Mesendoderm (in vitro differentiated cells): ENCODE measurements at regions not wholly inside any gene's neighbourhood (a gene's known extent, or its start where the extent isn't known, plus 50 kb on each side); places are given as distances from the start of the nearest gene placed in this dataset.

Experiments
- DNase-seq: peaks from one replicate; pipeline ENCODE4 v3.0.0; 2013
- H2AK5ac ChIP-seq: 2 replicates; pipeline ENCODE4 v1.6.1; 2013; ENCODE audit warnings: low read length, inconsistent platforms
- H2BK120ac ChIP-seq: 2 replicates; pipeline ENCODE4 v1.6.1; 2013; ENCODE audit warnings: low read depth, mild to moderate bottlenecking, low read length, moderate library complexity, mixed read lengths
- H2BK15ac ChIP-seq: replicated peaks from 2 replicates; pipeline ENCODE4 v1.6.1; 2013; ENCODE audit warnings: low read depth, mild to moderate bottlenecking, moderate library complexity
- H2BK5ac ChIP-seq: 2 replicates; pipeline ENCODE4 v1.6.1; 2013; ENCODE audit warnings: low read length, inconsistent platforms
- H3K18ac ChIP-seq: 2 replicates; pipeline ENCODE4 v1.6.1; 2013; ENCODE audit warnings: mild to moderate bottlenecking, low read length, mixed read lengths
- H3K23ac ChIP-seq: one replicate; pipeline ENCODE4 v1.6.1; 2013; ENCODE audit warnings: low read length
- H3K27ac ChIP-seq: 2 replicates; pipeline ENCODE4 v1.5.1; 2013; ENCODE audit warnings: low read depth, mild to moderate bottlenecking, inconsistent platforms, low read length, moderate library complexity
- H3K27me3 ChIP-seq: 2 replicates; pipeline ENCODE4 v1.6.1; 2013; ENCODE audit warnings: low read length, control low read depth, mild to moderate bottlenecking, inconsistent platforms; ENCODE audit not compliant: insufficient read depth, poor library complexity
- H3K36me3 ChIP-seq: 2 replicates; pipeline ENCODE4 v1.6.1; 2013; ENCODE audit warnings: low read length, inconsistent platforms; ENCODE audit not compliant: control insufficient read depth, insufficient read depth
- H3K4ac ChIP-seq: one replicate; pipeline ENCODE4 v1.6.1; 2013; ENCODE audit warnings: low read depth, mild to moderate bottlenecking, low read length, moderate library complexity
- H3K4me1 ChIP-seq: 2 replicates; pipeline ENCODE4 v1.6.1; 2013; ENCODE audit warnings: low read depth, low read length, inconsistent platforms; ENCODE audit not compliant: control insufficient read depth
- H3K4me2 ChIP-seq: 2 replicates; pipeline ENCODE4 v1.6.1; 2013; ENCODE audit warnings: low read length
- H3K4me3 ChIP-seq: 2 replicates; pipeline ENCODE4 v1.5.1; 2013; ENCODE audit warnings: mild to moderate bottlenecking, low read length
- H3K56ac ChIP-seq: one replicate; pipeline ENCODE4 v1.6.1; 2013; ENCODE audit warnings: low read length
- H3K79me1 ChIP-seq: 2 replicates; pipeline ENCODE4 v1.6.1; 2013; ENCODE audit warnings: low read length, inconsistent platforms
- H3K79me2 ChIP-seq: 2 replicates; pipeline ENCODE4 v1.6.1; 2013; ENCODE audit warnings: mild to moderate bottlenecking, low read length; ENCODE audit not compliant: control insufficient read depth, insufficient read depth
- H3K9ac ChIP-seq: 2 replicates; pipeline ENCODE4 v1.6.1; 2013; ENCODE audit warnings: low read length, inconsistent platforms
- H4K5ac ChIP-seq: one replicate; pipeline ENCODE4 v1.6.1; 2013; ENCODE audit warnings: low read length
- H4K8ac ChIP-seq: one replicate; pipeline ENCODE4 v1.6.1; 2013; ENCODE audit warnings: low read depth, mild to moderate bottlenecking, control low read depth, low read length, moderate library complexity
- WGBS: extraction: QIAGEN DNeasy Blood & Tissue Kit; methylation state at CpG from one replicate; pipeline ENCODE4 v1.1.7; 2013; ENCODE audit warnings: low lambda C conversion rate, missing lambda C conversion rate; ENCODE audit not compliant: insufficient coverage; ENCODE audit errors: extremely low coverage; 5-methylcytosine and 5-hydroxymethylcytosine counted together

GRCh38 chr3:181174022-181174421 lies 184.5 kb upstream of the DNAJC19 start:
- no peak overlapping the region for H3K23ac ChIP-seq
- no peaks in the 10 kb centered on the region for H3K27me3 ChIP-seq
- no peak overlapping the region for H2BK5ac ChIP-seq
- H3K4me2 ChIP-seq: no peak overlapping the region
- no peaks in the 10 kb centered on the region for H3K79me1 ChIP-seq
- no peak overlapping the region for H2AK5ac ChIP-seq
- H3K4ac ChIP-seq: no peak overlapping the region
- H4K8ac ChIP-seq: no peak overlapping the region
- WGBS: no CpG with 5 or more reads among the region's 2 CpGs
- no peak overlapping the region for H3K9ac ChIP-seq
- no peaks in the 10 kb centered on the region for H3K36me3 ChIP-seq
- no peak overlapping the region for H2BK120ac ChIP-seq
- H4K5ac ChIP-seq: no peak overlapping the region
- no peak overlapping the region for H3K56ac ChIP-seq
- H3K4me3 ChIP-seq: no peak overlapping the region
- H3K18ac ChIP-seq: no peak overlapping the region
- no peaks in the 10 kb centered on the region for H3K79me2 ChIP-seq
- H3K4me1 ChIP-seq: peaks cover 2% of the 10 kb centered on the region
- no peak overlapping the region for H2BK15ac ChIP-seq
- H3K27ac ChIP-seq: no peak overlapping the region
- DNase-seq: no peak

- Histone ChIP-seq H3K79me2 (no peaks in the 10 kb centered on the region), H3K23ac (no peak overlapping the region), H3K36me3 (no peaks in the 10 kb centered on the region), H3K4me1 (peaks cover 2% of the 10 kb centered on the region), H3K56ac (no peak overlapping the region), H3K27me3 (no peaks in the 10 kb centered on the region), H2BK15ac (no peak overlapping the region), H3K18ac (no peak overlapping the region), H3K27ac (no peak overlapping the region), H3K4me3 (no peak overlapping the region), H3K79me1 (no peaks in the 10 kb centered on the region), H2BK5ac (no peak overlapping the region), H4K5ac (no peak overlapping the region), H2AK5ac (no peak overlapping the region), H3K4me2 (no peak overlapping the region), H3K4ac (no peak overlapping the region), H3K9ac (no peak overlapping the region), H2BK120ac (no peak overlapping the region), H4K8ac (no peak overlapping the region)
- WGBS: no CpG with 5 or more reads among the region's 5 CpGs
- DNase-seq: no peak
Observed at GRCh38 chr3:181173227-181173626, 183.7 kb upstream of the DNAJC19 start.

- Histone ChIP-seq H2BK120ac (no peak overlapping the region), H2AK5ac (no peak overlapping the region), H3K4ac (no peak overlapping the region), H3K56ac (no peak overlapping the region), H2BK15ac (no peak overlapping the region), H3K79me2 (no peaks in the 10 kb centered on the region), H3K4me1 (no peaks in the 10 kb centered on the region), H3K23ac (no peak overlapping the region), H3K4me3 (no peak overlapping the region), H4K5ac (no peak overlapping the region), H3K27me3 (no peaks in the 10 kb centered on the region), H3K79me1 (no peaks in the 10 kb centered on the region), H3K18ac (no peak overlapping the region), H3K27ac (no peak overlapping the region), H4K8ac (no peak overlapping the region), H2BK5ac (no peak overlapping the region), H3K36me3 (no peaks in the 10 kb centered on the region), H3K4me2 (no peak overlapping the region), H3K9ac (no peak overlapping the region)
- no peak for DNase-seq
Observed at GRCh38 chr3:181134873-181135272, 145.3 kb upstream of the DNAJC19 start.

- no peak overlapping the region for H3K27ac ChIP-seq
Observed at GRCh38 chr3:181133832-181134231, 144.3 kb upstream of the DNAJC19 start.

GRCh38 chr3:181105646-181106045 lies 116.1 kb upstream of the DNAJC19 start:
- H3K27me3 ChIP-seq: no peaks in the 10 kb centered on the region

More at GRCh38 chr3:181133832-181134231, 144.3 kb upstream of the DNAJC19 start:
- H2BK15ac ChIP-seq: no peak overlapping the region
- H3K36me3 ChIP-seq: no peaks in the 10 kb centered on the region
- H3K4me2 ChIP-seq: no peak overlapping the region
- H3K79me2 ChIP-seq: no peaks in the 10 kb centered on the region
- H3K27me3 ChIP-seq: no peaks in the 10 kb centered on the region
- no peak overlapping the region for H2AK5ac ChIP-seq
- no peak overlapping the region for H2BK5ac ChIP-seq
- no peak overlapping the region for H4K8ac ChIP-seq
- H3K23ac ChIP-seq: no peak overlapping the region
- H3K18ac ChIP-seq: no peak overlapping the region
- no peaks in the 10 kb centered on the region for H3K4me1 ChIP-seq
- H2BK120ac ChIP-seq: no peak overlapping the region
- H3K4me3 ChIP-seq: no peak overlapping the region
- H4K5ac ChIP-seq: no peak overlapping the region
- DNase-seq: no peak
- H3K56ac ChIP-seq: no peak overlapping the region
- no peak overlapping the region for H3K9ac ChIP-seq
- H3K4ac ChIP-seq: no peak overlapping the region
- H3K79me1 ChIP-seq: no peaks in the 10 kb centered on the region

GRCh38 chr3:181103605-181104004 lies 114.1 kb upstream of the DNAJC19 start:
- Histone ChIP-seq H3K79me2 (no peaks in the 10 kb centered on the region), H3K27me3 (no peaks in the 10 kb centered on the region), H3K79me1 (no peaks in the 10 kb centered on the region), H3K4ac (no peak overlapping the region), H3K36me3 (no peaks in the 10 kb centered on the region), H2BK120ac (no peak overlapping the region), H4K8ac (no peak overlapping the region), H2AK5ac (no peak overlapping the region), H3K4me1 (no peaks in the 10 kb centered on the region), H3K4me3 (no peak overlapping the region), H4K5ac (no peak overlapping the region), H2BK15ac (no peak overlapping the region), H3K23ac (no peak overlapping the region), H3K4me2 (no peak overlapping the region), H3K18ac (no peak overlapping the region), H3K9ac (no peak overlapping the region), H3K56ac (no peak overlapping the region), H2BK5ac (no peak overlapping the region), H3K27ac (no peak overlapping the region)
- peak; percentile 86 for DNase-seq

More at GRCh38 chr3:181105646-181106045, 116.1 kb upstream of the DNAJC19 start:
- H3K4me2 ChIP-seq: no peak overlapping the region
- H2BK15ac ChIP-seq: no peak overlapping the region
- H3K79me2 ChIP-seq: no peaks in the 10 kb centered on the region
- no peaks in the 10 kb centered on the region for H3K79me1 ChIP-seq
- H3K4me3 ChIP-seq: no peak overlapping the region
- no peaks in the 10 kb centered on the region for H3K4me1 ChIP-seq
- H3K18ac ChIP-seq: no peak overlapping the region
- H3K4ac ChIP-seq: no peak overlapping the region
- H3K27ac ChIP-seq: no peak overlapping the region
- no peak overlapping the region for H4K8ac ChIP-seq
- no peak overlapping the region for H4K5ac ChIP-seq
- H3K56ac ChIP-seq: no peak overlapping the region
- no peak overlapping the region for H2BK5ac ChIP-seq
- H2BK120ac ChIP-seq: no peak overlapping the region
- H3K9ac ChIP-seq: no peak overlapping the region
- WGBS: no CpG with 5 or more reads among the region's 3 CpGs
- peak; percentile 70 for DNase-seq
- no peak overlapping the region for H2AK5ac ChIP-seq
- H3K23ac ChIP-seq: no peak overlapping the region
- H3K36me3 ChIP-seq: no peaks in the 10 kb centered on the region
